ENCODE measurements at regions not wholly inside any gene's neighbourhood (a gene's known extent, or its start where the extent isn't known, plus 50 kb on each side); places are given as distances from the start of the nearest gene placed in this dataset.

- H3K9me3 ChIP-seq (ENCODE audit: insufficient read depth, low read length): no peaks in the 10 kb centered on the region
- H3K79me2 ChIP-seq (ENCODE audit: low read length): no peaks in the 10 kb centered on the region
- H2AFZ ChIP-seq (ENCODE audit: low read depth, low read length): no peak overlapping the region
- H3K4me2 ChIP-seq (ENCODE audit: low read length): no peak overlapping the region
- TF ChIP-seq CTCF (IDR thresholded peaks at IDR 0.05; ENCODE audit: low read depth, low read length) (no peak), EZH2phosphoT487 (IDR thresholded peaks at IDR 0.05; ENCODE audit: low read depth) (no peak)
- H3K4me3 ChIP-seq (ENCODE audit: low read length): no peak overlapping the region
- no peak overlapping the region for H3K9ac ChIP-seq (ENCODE audit: low read length)
- H3K27ac ChIP-seq (ENCODE audit: low read length): no peak overlapping the region
- no peaks in the 10 kb centered on the region for H4K20me1 ChIP-seq (ENCODE audit: insufficient read depth, low read length)
- H3K36me3 ChIP-seq (replicated peaks; ENCODE audit: low read depth, low read length): no peaks in the 10 kb centered on the region
- H3K27me3 ChIP-seq (ENCODE audit: low read depth, low read length): no peaks in the 10 kb centered on the region
- H3K4me1 ChIP-seq (ENCODE audit: low read length): no peaks in the 10 kb centered on the region
These were observed 76.4 kb upstream of the NPVF start for GRCh38 chr7:25304691-25305090.

DNA sequence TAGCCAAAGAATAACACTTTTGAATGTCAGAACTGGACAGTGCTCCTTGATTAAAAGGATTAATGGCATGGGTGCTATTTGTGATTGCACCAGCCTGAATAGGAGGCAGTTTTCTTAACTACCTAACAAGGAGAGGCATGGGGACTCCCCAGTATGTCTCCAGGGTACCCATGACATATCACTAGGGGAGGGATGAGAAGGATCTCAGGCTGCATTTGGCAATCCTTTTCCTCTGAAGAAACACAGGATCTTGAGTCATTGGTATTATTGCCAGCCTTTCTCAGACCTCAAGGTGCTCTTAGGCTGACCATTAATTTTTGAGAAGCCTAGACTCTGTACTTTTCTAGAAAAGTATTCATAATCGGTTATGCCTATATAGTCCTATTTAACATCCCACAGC, 77.5 kb upstream of the NPVF start:
- Histone ChIP-seq H3K9me3 (ENCODE audit: insufficient read depth, low read length) (no peaks in the 10 kb centered on the region), H2AFZ (ENCODE audit: low read depth, low read length) (no peak overlapping the region), H3K27ac (ENCODE audit: low read length) (no peak overlapping the region), H3K9ac (ENCODE audit: low read length) (no peak overlapping the region), H3K79me2 (ENCODE audit: low read length) (no peaks in the 10 kb centered on the region), H3K36me3 (replicated peaks; ENCODE audit: low read depth, low read length) (no peaks in the 10 kb centered on the region), H3K4me2 (ENCODE audit: low read length) (no peak overlapping the region), H4K20me1 (ENCODE audit: insufficient read depth, low read length) (no peaks in the 10 kb centered on the region), H3K4me1 (ENCODE audit: low read length) (no peaks in the 10 kb centered on the region), H3K4me3 (ENCODE audit: low read length) (no peak overlapping the region), H3K27me3 (ENCODE audit: low read depth, low read length) (no peaks in the 10 kb centered on the region)
- TF ChIP-seq EZH2phosphoT487 (IDR thresholded peaks at IDR 0.05; ENCODE audit: low read depth): no peak
- no peak for TF ChIP-seq CTCF (IDR thresholded peaks at IDR 0.05; ENCODE audit: low read depth, low read length)

- H3K9me3 ChIP-seq (ENCODE audit: insufficient read depth, low read length): no peaks in the 10 kb centered on the region
- H3K36me3 ChIP-seq (replicated peaks; ENCODE audit: low read depth, low read length): no peaks in the 10 kb centered on the region
- H3K9ac ChIP-seq (ENCODE audit: low read length): no peak overlapping the region
- no peaks in the 10 kb centered on the region for H4K20me1 ChIP-seq (ENCODE audit: insufficient read depth, low read length)
- no peak overlapping the region for H2AFZ ChIP-seq (ENCODE audit: low read depth, low read length)
- no peaks in the 10 kb centered on the region for H3K4me1 ChIP-seq (ENCODE audit: low read length)
- H3K27ac ChIP-seq (ENCODE audit: low read length): no peak overlapping the region
- no peaks in the 10 kb centered on the region for H3K79me2 ChIP-seq (ENCODE audit: low read length)
- no peak overlapping the region for H3K4me2 ChIP-seq (ENCODE audit: low read length)
- H3K4me3 ChIP-seq (ENCODE audit: low read length): no peak overlapping the region
- TF ChIP-seq CTCF (IDR thresholded peaks at IDR 0.05; ENCODE audit: low read depth, low read length) (no peak), EZH2phosphoT487 (IDR thresholded peaks at IDR 0.05; ENCODE audit: low read depth) (no peak)
- no peaks in the 10 kb centered on the region for H3K27me3 ChIP-seq (ENCODE audit: low read depth, low read length)
These were observed 79.3 kb upstream of the NPVF start for GRCh38 chr7:25307624-25308023.

DNA sequence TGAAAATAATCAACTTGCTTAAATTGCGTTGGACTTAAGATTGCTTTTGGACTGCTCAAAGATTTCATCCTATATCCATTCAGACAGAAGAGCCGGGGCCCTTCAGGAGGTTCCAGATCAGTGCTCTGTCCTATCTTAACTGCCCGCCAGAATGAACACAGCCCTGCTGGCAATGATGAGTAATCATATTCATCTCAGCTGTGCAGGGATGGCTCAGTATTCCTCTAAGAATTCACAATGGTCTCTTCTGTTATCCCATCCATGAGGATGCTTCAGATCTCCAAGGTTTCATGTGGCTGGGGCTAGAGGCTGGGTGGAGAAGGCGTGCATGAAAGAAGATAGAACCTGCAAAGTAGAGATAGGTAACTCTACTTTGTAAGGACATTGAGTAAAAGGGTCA, 80.0 kb upstream of the NPVF start:
- TF ChIP-seq CTCF (IDR thresholded peaks at IDR 0.05; ENCODE audit: low read depth, low read length): no peak
- no peak for TF ChIP-seq EZH2phosphoT487 (IDR thresholded peaks at IDR 0.05; ENCODE audit: low read depth)
- H2AFZ ChIP-seq (ENCODE audit: low read depth, low read length): no peak overlapping the region
- H3K4me2 ChIP-seq (ENCODE audit: low read length): no peak overlapping the region
- H3K36me3 ChIP-seq (replicated peaks; ENCODE audit: low read depth, low read length): no peaks in the 10 kb centered on the region
- no peaks in the 10 kb centered on the region for H3K27me3 ChIP-seq (ENCODE audit: low read depth, low read length)
- no peaks in the 10 kb centered on the region for H3K79me2 ChIP-seq (ENCODE audit: low read length)
- H3K9ac ChIP-seq (ENCODE audit: low read length): no peak overlapping the region
- H3K4me1 ChIP-seq (ENCODE audit: low read length): no peaks in the 10 kb centered on the region
- H3K27ac ChIP-seq (ENCODE audit: low read length): no peak overlapping the region
- H3K9me3 ChIP-seq (ENCODE audit: insufficient read depth, low read length): no peaks in the 10 kb centered on the region
- no peak overlapping the region for H3K4me3 ChIP-seq (ENCODE audit: low read length)
- H4K20me1 ChIP-seq (ENCODE audit: insufficient read depth, low read length): no peaks in the 10 kb centered on the region

Measured in OCI-LY3 (cell line).